Right ventricle myocardium superior (tissue), 1 donor: ENCODE measurements at regions not wholly inside any gene's neighbourhood (a gene's known extent, or its start where the extent isn't known, plus 50 kb on each side); places are given as distances from the start of the nearest gene placed in this dataset.

Experiments used
- ATAC-seq: fragments of 200-7000 bp; cut with Tn5 transposase; one replicate; pipeline ENCODE4 v1.9.1; 2020; ENCODE audit warnings: mild to moderate bottlenecking; ENCODE audit not compliant: poor library complexity
- DNase-seq: peaks from one replicate; pipeline ENCODE4 v3.0.0-alpha.2; 2020
- intact Hi-C: fragments of 100-400 bp; cut with DNase I; formaldehyde crosslinking; loops from one replicate; pipeline ENCODE4 v1.11.2; 2022
- donor health status: DM: no; HTN: yes; CAD: no; lungs with severe emphysema.

DNA sequence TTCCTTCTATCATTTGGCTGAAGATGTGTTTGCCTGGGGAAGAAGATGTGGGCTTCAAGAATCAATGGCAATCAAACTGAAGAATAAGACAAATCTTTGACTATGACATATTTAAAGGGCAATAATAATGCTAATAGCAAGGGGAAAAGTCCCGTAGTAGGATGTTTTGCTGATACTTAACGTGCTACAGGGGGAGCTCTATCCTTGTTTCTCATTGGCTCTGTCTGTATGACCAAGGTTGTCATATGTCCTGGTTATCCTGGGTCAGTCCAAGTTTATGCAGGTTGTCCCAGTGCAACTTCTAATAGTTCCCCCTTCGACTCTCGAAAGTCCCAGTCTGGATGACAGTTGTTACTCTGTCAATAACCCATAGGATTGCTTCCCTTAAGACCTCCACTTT is 321.3 kb downstream of the DHX35 start:
- intact Hi-C loops: no loop called here
- ATAC-seq (no peak), DNase-seq (no peak)

- no peak for ATAC-seq
- intact Hi-C loops: no loop called here
- no peak for DNase-seq
Observed at GRCh38 chr20:39282619-39283092, 320.5 kb downstream of the DHX35 start.

- ATAC-seq (no peak), DNase-seq (no peak)
- intact Hi-C loops: no loop called here
Observed at GRCh38 chr20:39280875-39281274, 318.7 kb downstream of the DHX35 start.

DNA sequence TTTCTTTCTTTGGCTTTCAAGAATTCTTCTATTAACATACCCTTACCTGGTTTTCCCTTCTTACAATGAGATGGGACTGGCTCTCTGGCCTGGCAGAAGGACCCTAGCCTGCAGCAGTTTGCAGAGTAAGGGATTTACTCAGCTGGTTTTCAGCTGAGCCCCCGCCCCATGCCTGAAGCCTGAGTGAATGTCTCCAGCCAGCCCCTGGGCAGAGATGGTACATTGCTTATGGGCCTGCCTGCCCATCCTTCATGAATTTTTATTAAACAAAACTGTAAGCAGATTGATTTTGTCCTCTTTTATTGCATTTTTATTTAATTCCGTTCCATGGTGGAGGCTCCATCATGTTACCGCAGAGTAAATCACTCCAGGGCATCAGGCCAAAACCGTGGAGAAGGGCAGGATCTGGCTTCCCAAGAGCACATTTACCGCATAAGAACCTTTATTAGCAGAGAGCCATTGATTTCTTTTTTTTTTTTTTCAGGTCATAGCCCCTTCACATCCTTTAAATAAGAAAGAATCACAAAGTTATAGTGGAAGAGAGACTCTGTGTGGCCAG is 316.2 kb downstream of the DHX35 start:
- ATAC-seq: no peak
- DNase-seq: no peak
- intact Hi-C loops: no loop called here

DNA sequence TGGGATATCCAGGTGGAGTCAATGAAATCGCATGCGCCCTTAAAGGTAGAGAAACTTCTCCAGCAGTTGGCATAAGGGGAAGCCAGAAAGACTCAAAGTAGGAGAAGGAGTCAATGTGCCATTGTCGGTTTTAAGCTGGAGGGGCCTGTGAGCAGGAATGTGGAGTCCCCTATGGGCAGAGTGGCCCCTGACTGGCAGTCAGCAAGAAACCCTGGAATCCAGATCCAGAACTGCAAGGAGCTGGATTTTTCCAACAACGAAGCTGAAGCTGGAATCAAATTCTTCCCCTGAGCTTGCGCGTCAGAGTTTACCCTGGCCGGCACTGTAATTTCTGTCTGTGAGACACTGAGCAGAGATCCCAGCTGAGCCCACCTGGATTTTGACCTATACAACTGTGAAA is 315.0 kb downstream of the DHX35 start:
- DNase-seq: no peak
- intact Hi-C loops: no loop called here

GRCh38 chr20:39270837-39271604 is 308.9 kb downstream of the DHX35 start:
- peak; percentile 50 for DNase-seq
- intact Hi-C loops: no loop called here
- peak; percentile 68 for ATAC-seq

More for the DNA sequence above, 315.0 kb downstream of the DHX35 start:
- ATAC-seq: no peak

DNA sequence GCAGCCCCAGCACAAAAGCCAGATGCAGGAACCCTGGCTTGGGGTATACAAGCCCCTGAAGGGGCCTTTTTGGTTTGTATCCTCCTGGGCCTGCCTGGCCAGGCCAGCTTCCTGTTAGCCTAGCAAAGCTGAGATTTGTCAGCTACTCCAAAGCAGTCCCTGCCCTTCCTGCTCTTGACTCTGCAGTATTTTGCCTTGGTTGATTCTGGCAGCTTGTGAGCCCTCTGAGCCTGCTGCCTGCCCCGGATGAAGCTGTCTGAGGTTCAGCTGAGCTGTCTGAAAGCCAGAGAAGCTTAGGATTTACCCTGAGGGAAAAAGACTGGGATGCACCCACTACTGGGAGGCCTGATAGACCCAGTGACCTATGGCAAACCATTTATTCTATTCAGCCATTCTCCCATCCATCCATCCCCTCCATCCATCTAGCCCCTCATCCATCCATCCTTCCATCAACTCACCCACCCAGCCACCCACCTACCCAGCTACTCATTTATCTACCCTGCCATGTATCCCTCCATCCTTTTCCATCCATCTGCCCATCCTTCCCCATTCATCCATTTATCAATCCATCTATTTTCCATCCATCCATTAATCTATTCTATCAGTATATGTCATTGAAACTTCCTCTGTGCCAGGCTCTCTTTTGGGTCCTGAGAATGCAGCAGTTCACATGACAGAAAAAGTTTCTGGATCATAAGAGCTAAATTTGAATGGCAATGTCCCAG is 307.5 kb downstream of the DHX35 start:
- peak; percentile 20 for ATAC-seq
- intact Hi-C loops: loop anchor here (5.0 kb wide), 1 partner anchor 1693 kb away; no protein-coding TSS in a partner anchor
- DNase-seq: no peak

DNA sequence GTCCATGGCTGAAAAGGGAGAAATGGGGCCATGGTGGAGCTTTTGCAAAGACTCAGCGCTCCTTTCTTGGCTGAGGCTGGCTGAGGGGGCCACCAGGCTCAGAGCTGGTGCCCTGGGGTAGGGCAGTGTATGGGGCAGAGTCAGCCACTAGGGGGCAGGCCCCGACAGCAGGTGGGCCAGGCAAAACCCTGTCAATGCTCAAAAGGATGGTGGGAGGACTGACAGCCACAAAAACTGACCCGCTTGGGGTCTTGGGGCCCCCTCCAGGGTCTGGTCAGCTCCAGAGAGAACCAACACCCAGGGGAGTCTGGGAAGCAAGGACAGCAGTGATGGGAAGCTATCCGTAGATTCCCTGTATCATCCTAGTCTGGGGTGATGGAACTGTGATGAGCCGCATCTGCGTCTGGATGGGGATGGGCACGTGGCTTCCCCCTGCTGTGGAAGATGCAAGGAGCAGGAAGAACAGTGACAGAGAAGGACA is 306.9 kb downstream of the DHX35 start:
- DNase-seq (peak; percentile 76), ATAC-seq (peak; percentile 88)
- intact Hi-C loops: loop anchor here (5.0 kb wide), 1 partner anchor 1693 kb away; no protein-coding TSS in a partner anchor

- DNase-seq (no peak), ATAC-seq (no peak)
- intact Hi-C loops: loop anchor here (5.0 kb wide), 1 partner anchor 1694 kb away; no protein-coding TSS in a partner anchor
Observed at GRCh38 chr20:39268491-39268951, 306.4 kb downstream of the DHX35 start.

GRCh38 chr20:39266989-39267388 is 304.8 kb downstream of the DHX35 start:
- intact Hi-C loops: loop anchor here (5.0 kb wide), 1 partner anchor 1695 kb away; no protein-coding TSS in a partner anchor

DNA sequence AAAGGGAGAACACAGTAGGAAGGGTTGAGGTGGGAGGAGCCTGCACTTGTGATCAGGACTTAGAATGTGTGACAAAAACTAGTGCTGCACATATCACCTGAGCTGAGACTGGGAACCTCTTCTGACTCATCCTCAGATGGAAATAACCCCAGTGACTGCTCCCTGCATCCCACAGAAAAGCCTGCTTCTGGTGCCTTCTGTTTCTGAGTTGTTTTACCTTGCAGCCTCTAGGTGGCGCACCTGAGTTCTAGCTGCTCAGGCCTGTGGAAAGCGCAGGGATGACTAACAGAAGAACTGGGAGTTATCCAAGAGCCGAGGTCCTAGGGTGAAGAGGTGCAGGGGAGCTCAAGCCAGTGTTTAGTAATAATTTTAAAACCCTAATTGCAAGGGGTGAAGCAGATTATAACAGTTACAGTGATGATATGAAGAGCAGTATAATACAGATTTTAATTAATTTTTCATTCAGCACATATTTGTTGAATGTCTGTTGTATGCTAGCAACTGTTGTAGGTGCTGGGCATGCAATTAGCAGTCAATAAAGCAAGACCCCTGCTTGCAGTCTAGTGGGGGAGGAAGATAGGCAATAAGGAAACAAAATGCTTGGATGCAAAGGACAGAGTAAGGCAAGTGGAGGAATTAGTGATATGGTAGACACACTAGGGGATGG is 302.5 kb downstream of the DHX35 start:
- ATAC-seq (peak; percentile 74), DNase-seq (peak; percentile 52)
- intact Hi-C loops: loop anchor here (5.0 kb wide), 1 partner anchor 1698 kb away; no protein-coding TSS in a partner anchor

More at GRCh38 chr20:39266989-39267388, 304.8 kb downstream of the DHX35 start:
- DNase-seq (no peak), ATAC-seq (no peak)

GRCh38 chr20:39263076-39263475 is 300.9 kb downstream of the DHX35 start:
- DNase-seq (no peak), ATAC-seq (no peak)
- intact Hi-C loops: no loop called here

- intact Hi-C loops: no loop called here
- no peak for ATAC-seq
- DNase-seq: no peak
Observed at GRCh38 chr20:39259808-39260207, 297.7 kb downstream of the DHX35 start.

DNA sequence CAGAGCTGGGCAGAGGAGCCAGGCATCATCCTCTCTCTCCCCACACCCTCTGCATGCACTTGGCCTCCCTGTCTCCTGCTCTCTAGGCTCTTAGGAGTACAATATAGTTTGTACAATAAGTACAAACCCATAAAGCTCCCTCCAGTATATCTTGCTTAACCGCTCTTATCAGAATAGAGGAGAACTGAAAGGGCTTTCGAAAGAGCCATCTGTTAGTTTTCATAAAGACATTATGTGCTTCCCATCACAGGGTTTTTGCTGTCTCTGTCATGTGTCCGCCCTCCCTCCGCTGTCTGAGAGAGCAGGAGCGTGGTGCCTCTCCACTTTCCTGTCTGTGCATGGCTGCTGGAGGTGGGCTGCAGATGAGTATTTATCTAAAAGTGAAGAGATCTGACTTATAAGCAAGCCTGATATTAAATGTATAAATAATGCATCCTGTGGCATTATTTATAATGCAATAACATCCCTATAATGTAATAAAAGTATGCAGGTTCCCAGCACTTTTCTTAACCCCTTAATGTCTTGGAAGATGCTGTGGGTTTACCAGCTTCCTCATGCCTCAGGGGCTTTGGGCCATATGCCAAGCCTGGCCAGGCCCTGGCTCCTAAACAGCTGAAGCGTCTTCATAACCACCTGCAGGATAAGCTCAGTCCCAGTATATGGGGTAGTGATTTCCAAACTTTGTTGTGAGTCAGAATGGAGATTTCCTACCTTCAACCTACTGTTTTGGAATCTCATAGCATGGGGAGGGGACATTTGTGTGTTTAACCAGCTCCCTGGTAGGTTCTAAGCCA is 297.1 kb downstream of the DHX35 start:
- peak; percentile 15 for ATAC-seq
- intact Hi-C loops: no loop called here
- DNase-seq: no peak

GRCh38 chr20:39258253-39258652 is 296.1 kb downstream of the DHX35 start:
- DNase-seq: no peak
- ATAC-seq: no peak
- intact Hi-C loops: no loop called here

- DNase-seq (no peak), ATAC-seq (no peak)
- intact Hi-C loops: no loop called here
Observed at GRCh38 chr20:39253051-39253755, 291.1 kb downstream of the DHX35 start.

GRCh38 chr20:39252035-39252434 is 289.9 kb downstream of the DHX35 start:
- intact Hi-C loops: no loop called here
- no peak for DNase-seq
- ATAC-seq: no peak
